ENCODE measurements at regions not wholly inside any gene's neighbourhood (a gene's known extent, or its start where the extent isn't known, plus 50 kb on each side); places are given as distances from the start of the nearest gene placed in this dataset.
"Not testable (repeated sequence)": the region's sequence is repeated elsewhere in the genome, so short reads cannot be mapped to it uniquely, and the experiment has no call there.

- Histone ChIP-seq H3K79me2 (no peaks in the 10 kb centered on the region), H2AFZ (no peak overlapping the region), H3K9me3 (ENCODE audit: control insufficient read depth, low read length) (no peaks in the 10 kb centered on the region), H3K4me1 (no peaks in the 10 kb centered on the region), H3K4me3 (ENCODE audit: low read depth, low read length) (no peak overlapping the region), H3K9ac (no peak overlapping the region), H3K27ac (no peak overlapping the region), H3K27me3 (ENCODE audit: control insufficient read depth, insufficient read depth, low read length) (no peaks in the 10 kb centered on the region), H3K4me2 (ENCODE audit: low read length) (no peak overlapping the region), H3K36me3 (ENCODE audit: control insufficient read depth, insufficient read depth, low read length) (no peaks in the 10 kb centered on the region)
- no peak for TF ChIP-seq CTCF (IDR thresholded peaks at IDR 0.05)
Observed at GRCh38 chr13:63285426-63285825, 1869.8 kb upstream of the PCDH20 start.

- no peak overlapping the region for H3K4me2 ChIP-seq (ENCODE audit: low read length)
- H3K4me1 ChIP-seq, result no peaks in the 10 kb centered on the region
- no peak overlapping the region for H3K9ac ChIP-seq
- no peak for TF ChIP-seq CTCF (IDR thresholded peaks at IDR 0.05)
- no peak overlapping the region for H3K27ac ChIP-seq
- no peaks in the 10 kb centered on the region for H3K27me3 ChIP-seq (ENCODE audit: control insufficient read depth, insufficient read depth, low read length)
- H3K9me3 ChIP-seq (ENCODE audit: control insufficient read depth, low read length), result no peaks in the 10 kb centered on the region
- H3K79me2 ChIP-seq, result no peaks in the 10 kb centered on the region
- no peaks in the 10 kb centered on the region for H3K36me3 ChIP-seq (ENCODE audit: control insufficient read depth, insufficient read depth, low read length)
- H2AFZ ChIP-seq, result no peak overlapping the region
- no peak overlapping the region for H3K4me3 ChIP-seq (ENCODE audit: low read depth, low read length)
Observed at GRCh38 chr13:63279136-63279535, 1863.5 kb upstream of the PCDH20 start.

- Histone ChIP-seq H3K4me3 (ENCODE audit: low read depth, low read length) (no peak overlapping the region), H3K27ac (no peak overlapping the region), H2AFZ (no peak overlapping the region), H3K9ac (no peak overlapping the region), H3K27me3 (ENCODE audit: control insufficient read depth, insufficient read depth, low read length) (no peaks in the 10 kb centered on the region), H3K4me1 (no peaks in the 10 kb centered on the region), H3K79me2 (no peaks in the 10 kb centered on the region), H3K36me3 (ENCODE audit: control insufficient read depth, insufficient read depth, low read length) (no peaks in the 10 kb centered on the region), H3K4me2 (ENCODE audit: low read length) (no peak overlapping the region), H3K9me3 (ENCODE audit: control insufficient read depth, low read length) (no peaks in the 10 kb centered on the region)
- no peak for TF ChIP-seq CTCF (IDR thresholded peaks at IDR 0.05)
Observed at GRCh38 chr13:63274772-63275171, 1859.1 kb upstream of the PCDH20 start.

- Histone ChIP-seq H3K9me3 (ENCODE audit: control insufficient read depth, low read length) (no peaks in the 10 kb centered on the region), H2AFZ (no peak overlapping the region), H3K4me2 (ENCODE audit: low read length) (no peak overlapping the region), H3K79me2 (no peaks in the 10 kb centered on the region), H3K27ac (no peak overlapping the region), H3K4me1 (no peaks in the 10 kb centered on the region), H3K27me3 (ENCODE audit: control insufficient read depth, insufficient read depth, low read length) (no peaks in the 10 kb centered on the region), H3K4me3 (ENCODE audit: low read depth, low read length) (no peak overlapping the region), H3K9ac (no peak overlapping the region), H3K36me3 (ENCODE audit: control insufficient read depth, insufficient read depth, low read length) (no peaks in the 10 kb centered on the region)
- TF ChIP-seq CTCF (IDR thresholded peaks at IDR 0.05), result no peak
Observed at GRCh38 chr13:63249411-63250187, 1834.0 kb upstream of the PCDH20 start.

GRCh38 chr13:63236667-63237396 is 1821.2 kb upstream of the PCDH20 start:
- H3K79me2 ChIP-seq; H3K27me3 ChIP-seq (ENCODE audit: control insufficient read depth, insufficient read depth, low read length); H3K36me3 ChIP-seq (ENCODE audit: control insufficient read depth, insufficient read depth, low read length); H3K4me2 ChIP-seq (ENCODE audit: low read length); H3K4me1 ChIP-seq; H3K4me3 ChIP-seq (ENCODE audit: low read depth, low read length); H3K9me3 ChIP-seq (ENCODE audit: control insufficient read depth, low read length); H3K9ac ChIP-seq; H3K27ac ChIP-seq; H2AFZ ChIP-seq: not testable (repeated sequence)

GRCh38 chr13:63218596-63218995 is 1802.9 kb upstream of the PCDH20 start:
- H3K9ac ChIP-seq; H3K27ac ChIP-seq; H3K36me3 ChIP-seq (ENCODE audit: control insufficient read depth, insufficient read depth, low read length); H2AFZ ChIP-seq; H3K4me3 ChIP-seq (ENCODE audit: low read depth, low read length); H3K27me3 ChIP-seq (ENCODE audit: control insufficient read depth, insufficient read depth, low read length); H3K4me1 ChIP-seq; H3K4me2 ChIP-seq (ENCODE audit: low read length); H3K9me3 ChIP-seq (ENCODE audit: control insufficient read depth, low read length); H3K79me2 ChIP-seq: not testable (repeated sequence)

Measured in parathyroid adenoma (tissue), 2 donors.